K562 (cell line): ENCODE measurements at regions not wholly inside any gene's neighbourhood (a gene's known extent, or its start where the extent isn't known, plus 50 kb on each side); places are given as distances from the start of the nearest gene placed in this dataset.

Experiments used
- CHCHD3 ChIP-seq: fragments of 250-450 bp; sonication (Bioruptor Pico); IDR thresholded peaks from 2 replicates; pipeline ENCODE4 v2.1.2; 2022; ENCODE audit warnings: mild to moderate bottlenecking
- CTCF ChIP-seq, 3 experiments: IDR thresholded peaks in 2 of 3; conservative IDR thresholded peaks in 1 of 3; 2 replicates each; pipeline ENCODE4 v1.5.1; 2011 to 2012; ENCODE audit warnings: low read length in 3 of 3, mild to moderate bottlenecking in 3 of 3, control low read depth in 2 of 3, improper control_type of control experiment in 1 of 3, inconsistent platforms in 1 of 3, low read depth in 1 of 3, mixed read lengths in 1 of 3, moderate library complexity in 1 of 3; ENCODE audit not compliant: insufficient read depth in 2 of 3
- FOXK2 ChIP-seq, 2 experiments: fragments of 450-650 bp; IDR thresholded peaks in 1 of 2; conservative IDR thresholded peaks in 1 of 2; 2 replicates each; pipeline ENCODE4 v1.6.1; 2016; ENCODE audit warnings: low read depth in 2 of 2, mild to moderate bottlenecking in 1 of 2
- POLR2A ChIP-seq: fragments of 450-650 bp; conservative IDR thresholded peaks from 2 replicates; pipeline ENCODE4 v1.6.1; 2016
- POLR2AphosphoS5 ChIP-seq: IDR thresholded peaks from 2 replicates; pipeline ENCODE4 v1.6.1; 2011; ENCODE audit warnings: mild to moderate bottlenecking, low read depth, low read length, moderate library complexity; ENCODE audit not compliant: control insufficient read depth, insufficient read depth
- SAFB ChIP-seq: fragments of 200-400 bp; formaldehyde crosslinking; IDR thresholded peaks from 2 replicates; pipeline ENCODE4 v1.6.1; 2017; ENCODE audit warnings: low read depth, low read length, borderline replicate concordance
- SPI1 ChIP-seq: IDR thresholded peaks from 2 replicates; pipeline ENCODE4 v1.6.1; 2011; ENCODE audit warnings: low read depth, low read length, control low read depth, borderline replicate concordance
- ZNF584 ChIP-seq: fragments of 200-800 bp; sonication (Bioruptor generic); IDR thresholded peaks from 2 replicates; pipeline ENCODE4 v1.6.1; 2016; ENCODE audit warnings: low read depth, mild to moderate bottlenecking, missing genetic modification characterization, missing compliant biosample characterization

GRCh38 chr15:59918994-59919951, 84.8 kb upstream of the FOXB1 start:
- TF ChIP-seq POLR2A, result no peak
- TF ChIP-seq SAFB, result no peak
- TF ChIP-seq CHCHD3, result no peak
- TF ChIP-seq SPI1, result no peak
- no peak for TF ChIP-seq FOXK2 (conservative IDR thresholded peaks at IDR 0.05 in 1 of 2, IDR thresholded peaks at IDR 0.05 in 1 of 2; ENCODE audit: low read depth in 2 of 2)
- no peak for TF ChIP-seq CTCF (IDR thresholded peaks at IDR 0.05 in 2 of 3, conservative IDR thresholded peaks at IDR 0.05 in 1 of 3; ENCODE audit: insufficient read depth in 2 of 3, low read depth in 1 of 3, low read length in 3 of 3)
- no peak for TF ChIP-seq POLR2AphosphoS5
- no peak for TF ChIP-seq ZNF584 (CRISPR knock-in tag)
